Left lung (tissue), 4 donors: ENCODE measurements at regions not wholly inside any gene's neighbourhood (a gene's known extent, or its start where the extent isn't known, plus 50 kb on each side); places are given as distances from the start of the nearest gene placed in this dataset.

Experiments used
- ATAC-seq: fragments of 200-7000 bp; cut with Tn5 transposase; one replicate; pipeline ENCODE4 v1.9.1; 2020; ENCODE audit warnings: moderate library complexity
- DNase-seq, 4 donors: peaks; one replicate each; pipeline ENCODE4 v3.0.0-alpha.2; 2013 to 2020
- H3K27ac ChIP-seq, 2 donors: fragments of 200-600 bp; sonication (generic) in 1 of 2; one replicate each; pipeline versions ENCODE4 v1.5.0 to v1.8.0; 2020 to 2021
- H3K27me3 ChIP-seq, 2 donors: fragments of 200-600 bp; sonication (generic) in 1 of 2; one replicate each; pipeline versions ENCODE4 v1.5.0 to v1.8.0; 2020 to 2021
- H3K36me3 ChIP-seq, 2 donors: fragments of 200-600 bp; sonication (generic) in 1 of 2; one replicate each; pipeline versions ENCODE4 v1.5.0 to v1.8.0; 2020 to 2021
- H3K4me1 ChIP-seq, 2 donors: fragments of 200-600 bp; one replicate each; pipeline ENCODE4 v1.8.0; 2021
- H3K4me3 ChIP-seq, 2 donors: fragments of 200-600 bp; sonication (generic) in 1 of 2; one replicate each; pipeline versions ENCODE4 v1.5.0 to v1.8.0; 2020 to 2021; ENCODE audit warnings: mild to moderate bottlenecking in 1 of 2
- H3K9me3 ChIP-seq, 2 donors: fragments of 200-600 bp; sonication (generic) in 1 of 2; one replicate each; pipeline versions ENCODE4 v1.5.0 to v1.8.0; 2020 to 2021
- CTCF ChIP-seq, 2 donors: fragments of 200-600 bp; sonication (generic) in 1 of 2; IDR thresholded peaks; one replicate each; pipeline versions ENCODE4 v1.5.0 to v1.8.0; 2021; ENCODE audit warnings: antibody characterized with exemption in 2 of 2
- intact Hi-C, 2 donors: fragments of 100-400 bp; cut with DNase I; formaldehyde crosslinking; loops; one replicate each; pipeline versions ENCODE4 v1.11.2 to v1.14.2; 2022
- donor health status: DM: no; HTN: yes; CAD: no.
- donor health status: DM: no; HTN: no; CAD: no.

GRCh38 chr5:2251751-2252150 lies 369.0 kb upstream of the IRX4 start:
- H3K27ac ChIP-seq = no peak overlapping the region
- H3K36me3 ChIP-seq = no peaks in the 10 kb centered on the region
- ATAC-seq (no peak), DNase-seq (peak in 1 of 4 donors; percentile 57)
- intact Hi-C loops = no loop called here
- peaks cover 0 to 8% of the 10 kb centered on the region in 2 donors for H3K27me3 ChIP-seq
- no peak for TF ChIP-seq CTCF (IDR thresholded peaks at IDR 0.05)
- no peak overlapping the region for H3K4me3 ChIP-seq
- no peaks in the 10 kb centered on the region for H3K4me1 ChIP-seq
- peaks cover 0 to 3% of the 10 kb centered on the region in 2 donors for H3K9me3 ChIP-seq

GRCh38 chr5:2251298-2251697 lies 368.6 kb upstream of the IRX4 start:
- peaks cover 0 to 3% of the 10 kb centered on the region in 2 donors for H3K9me3 ChIP-seq
- peak in 1 of 4 donors; percentile 54 for DNase-seq
- no peak for ATAC-seq
- H3K36me3 ChIP-seq = no peaks in the 10 kb centered on the region
- no peak for TF ChIP-seq CTCF (IDR thresholded peaks at IDR 0.05)
- no peak overlapping the region for H3K27ac ChIP-seq
- H3K27me3 ChIP-seq = peaks cover 0 to 8% of the 10 kb centered on the region in 2 donors
- no peaks in the 10 kb centered on the region for H3K4me1 ChIP-seq
- H3K4me3 ChIP-seq = no peak overlapping the region
- intact Hi-C loops = no loop called here

GRCh38 chr5:2250365-2250950 lies 367.7 kb upstream of the IRX4 start:
- DNase-seq = peak in 1 of 4 donors; percentile 31
- no peak for TF ChIP-seq CTCF (IDR thresholded peaks at IDR 0.05)
- H3K4me1 ChIP-seq = no peaks in the 10 kb centered on the region
- intact Hi-C loops = no loop called here
- H3K27ac ChIP-seq = no peak overlapping the region
- no peaks in the 10 kb centered on the region for H3K36me3 ChIP-seq
- H3K4me3 ChIP-seq = no peak overlapping the region
- peaks cover 0 to 8% of the 10 kb centered on the region in 2 donors for H3K27me3 ChIP-seq
- peaks cover 0 to 3% of the 10 kb centered on the region in 2 donors for H3K9me3 ChIP-seq
- no peak for ATAC-seq

GRCh38 chr5:2249442-2249841 lies 366.7 kb upstream of the IRX4 start:
- Histone ChIP-seq H3K4me3 (no peak overlapping the region), H3K36me3 (no peaks in the 10 kb centered on the region), H3K9me3 (peaks cover 0 to 3% of the 10 kb centered on the region in 2 donors), H3K4me1 (no peaks in the 10 kb centered on the region), H3K27me3 (peaks cover 0 to 8% of the 10 kb centered on the region in 2 donors), H3K27ac (no peak overlapping the region)
- no peak for TF ChIP-seq CTCF (IDR thresholded peaks at IDR 0.05)
- ATAC-seq (no peak), DNase-seq (peak in 1 of 4 donors; percentile 31)
- intact Hi-C loops = no loop called here

- H3K27me3 ChIP-seq = peaks cover 0 to 8% of the 10 kb centered on the region in 2 donors
- ATAC-seq = no peak
- H3K4me1 ChIP-seq = no peaks in the 10 kb centered on the region
- TF ChIP-seq CTCF (IDR thresholded peaks at IDR 0.05) = no peak
- intact Hi-C loops = no loop called here
- H3K9me3 ChIP-seq = peaks cover 0 to 3% of the 10 kb centered on the region in 2 donors
- no peaks in the 10 kb centered on the region for H3K36me3 ChIP-seq
- H3K27ac ChIP-seq = no peak overlapping the region
- no peak for DNase-seq
- H3K4me3 ChIP-seq = no peak overlapping the region
Measured at GRCh38 chr5:2249026-2249425, 366.3 kb upstream of the IRX4 start.
